H1 (cell line): ENCODE measurements at regions not wholly inside any gene's neighbourhood (a gene's known extent, or its start where the extent isn't known, plus 50 kb on each side); places are given as distances from the start of the nearest gene placed in this dataset.

Experiments used
- CTCF ChIA-PET: fragments of 300-600 bp; sonication (Branson Sonifier 250); formaldehyde crosslinking; loops from one replicate; lab custom pipeline; 2021; ENCODE audit not compliant: partially characterized antibody; lab: Charles Lee
- POLR2A ChIA-PET: fragments of 300-600 bp; sonication (Branson Sonifier 250); formaldehyde crosslinking; loops from one replicate; lab custom pipeline; 2021; ENCODE audit warnings: inconsistent platforms; ENCODE audit not compliant: partially characterized antibody; lab: Charles Lee
- DNase-seq, 2 experiments: peaks; one replicate each; pipeline versions ENCODE4 v3.0.0 to v3.0.0-alpha.2; 2010 to 2022; ENCODE audit warnings: low spot score in 2 of 2, low read depth in 1 of 2, mixed read lengths in 1 of 2
- FAIRE-seq: peaks from 2 replicates; lab custom pipeline; 2011; peaks lifted over from hg19 to GRCh38; lab: Jason Lieb, UNC
- H2AFZ ChIP-seq: 2 replicates; pipeline ENCODE4 v1.8.1; 2012; ENCODE audit warnings: low read length, inconsistent platforms
- H2AK5ac ChIP-seq: 2 replicates; pipeline ENCODE4 v1.6.1; 2013; ENCODE audit warnings: low read depth, low read length
- H2BK120ac ChIP-seq: replicated peaks from 2 replicates; pipeline ENCODE3; 2013; ENCODE audit warnings: low read depth, low read length, inconsistent platforms
- H2BK12ac ChIP-seq: 2 replicates; pipeline ENCODE4 v1.6.1; 2013; ENCODE audit warnings: low read depth, low read length
- H2BK15ac ChIP-seq: 2 replicates; pipeline ENCODE4 v1.6.1; 2013; ENCODE audit warnings: low read length
- H2BK20ac ChIP-seq: 2 replicates; pipeline ENCODE4 v1.6.1; 2013; ENCODE audit warnings: low read length
- H2BK5ac ChIP-seq: 2 replicates; pipeline ENCODE4 v1.6.1; 2013; ENCODE audit warnings: low read depth, low read length
- H3K14ac ChIP-seq: 2 replicates; pipeline ENCODE4 v1.6.1; 2013; ENCODE audit warnings: inconsistent platforms; ENCODE audit not compliant: insufficient read length
- H3K18ac ChIP-seq: 2 replicates; pipeline ENCODE4 v1.6.1; 2013; ENCODE audit warnings: low read length; ENCODE audit errors: extremely low read depth
- H3K23ac ChIP-seq: 2 replicates; pipeline ENCODE4 v1.6.1; 2013; ENCODE audit warnings: inconsistent platforms; ENCODE audit not compliant: insufficient read length
- H3K23me2 ChIP-seq: 2 replicates; pipeline ENCODE4 v1.6.1; 2013; ENCODE audit warnings: low read depth, low read length
- H3K27ac ChIP-seq: 2 replicates; pipeline ENCODE4 v1.6.1; 2011; ENCODE audit warnings: low read depth, low read length, inconsistent platforms
- H3K27me3 ChIP-seq, 4 experiments: replicated peaks in 1 of 4; 1 replicate in 1 of 4; 2 replicates in 3 of 4; pipeline versions ENCODE4 v1.6.1 to v1.8.1; 2011 to 2013; ENCODE audit warnings: low read length in 3 of 4, mild to moderate bottlenecking in 3 of 4, inconsistent platforms in 2 of 4, mixed read lengths in 2 of 4, moderate library complexity in 1 of 4; ENCODE audit not compliant: control insufficient read depth in 3 of 4, insufficient read depth in 3 of 4; ENCODE audit errors: extremely low read depth in 1 of 4
- H3K36me3 ChIP-seq, 4 experiments: 2 replicates each; pipeline versions ENCODE4 v1.6.1 to v1.8.1; 2011 to 2013; ENCODE audit warnings: mild to moderate bottlenecking in 4 of 4, low read length in 3 of 4, moderate library complexity in 2 of 4, control low read depth in 1 of 4, inconsistent platforms in 1 of 4; ENCODE audit not compliant: insufficient read depth in 4 of 4, control insufficient read depth in 2 of 4
- H3K4ac ChIP-seq: replicated peaks from 2 replicates; pipeline ENCODE3; 2013; ENCODE audit warnings: low read length, low read depth, mixed read lengths, inconsistent platforms; ENCODE audit not compliant: insufficient read length
- H3K4me1 ChIP-seq, 4 experiments: replicated peaks in 1 of 4; 1 replicate in 1 of 4; 2 replicates in 3 of 4; pipeline versions ENCODE4 v1.6.1 to v1.8.1; 2011 to 2013; ENCODE audit warnings: low read length in 3 of 4, inconsistent platforms in 2 of 4, mixed read lengths in 1 of 4; ENCODE audit not compliant: insufficient read depth in 4 of 4, control insufficient read depth in 3 of 4
- H3K4me2 ChIP-seq, 2 experiments: 2 replicates each; pipeline versions ENCODE4 v1.6.1 to v1.8.1; 2011 to 2013; ENCODE audit warnings: low read depth in 2 of 2, low read length in 2 of 2, control low read depth in 1 of 2, inconsistent platforms in 1 of 2, mild to moderate bottlenecking in 1 of 2; ENCODE audit not compliant: insufficient read depth in 1 of 2
- H3K4me3 ChIP-seq, 4 experiments: fragments of 200-600, 300-600 bp in 1 of 4; sonication (generic), shearing (Covaris generic), sonication (Bioruptor Twin) in 1 of 4; 2 replicates each; pipeline versions ENCODE4 v1.5.1 to v1.8.1; 2011 to 2016; ENCODE audit warnings: low read length in 4 of 4, low read depth in 3 of 4, control low read depth in 2 of 4, inconsistent platforms in 2 of 4, mild to moderate bottlenecking in 2 of 4, mixed read lengths in 1 of 4, moderate library complexity in 1 of 4; ENCODE audit not compliant: insufficient read depth in 2 of 4; ENCODE audit errors: extremely low read depth in 1 of 4
- H3K56ac ChIP-seq: replicated peaks from 2 replicates; pipeline ENCODE3; 2013; ENCODE audit warnings: low read depth, mild to moderate bottlenecking, mixed read lengths, low read length, inconsistent platforms; ENCODE audit not compliant: insufficient read length
- H3K79me1 ChIP-seq: 2 replicates; pipeline ENCODE4 v1.6.1; 2013; ENCODE audit warnings: low read depth, low read length, control low read depth
- H3K79me2 ChIP-seq, 2 experiments: 2 replicates each; pipeline versions ENCODE4 v1.6.1 to v1.8.1; 2012 to 2013; ENCODE audit warnings: low read length in 2 of 2, mild to moderate bottlenecking in 2 of 2, inconsistent platforms in 1 of 2; ENCODE audit not compliant: insufficient read depth in 2 of 2, control insufficient read depth in 1 of 2
- H3K9ac ChIP-seq, 4 experiments: replicated peaks in 1 of 4; 1 replicate in 1 of 4; 2 replicates in 3 of 4; pipeline versions ENCODE4 v1.6.1 to v1.8.1; 2011 to 2013; ENCODE audit warnings: low read depth in 3 of 4, low read length in 3 of 4, control low read depth in 2 of 4, mild to moderate bottlenecking in 2 of 4, moderate library complexity in 2 of 4, inconsistent platforms in 1 of 4; ENCODE audit errors: extremely low read depth in 1 of 4
- H3K9me3 ChIP-seq, 2 experiments: 2 replicates each; pipeline versions ENCODE4 v1.6.1 to v1.8.1; 2012 to 2013; ENCODE audit warnings: mild to moderate bottlenecking in 2 of 2, moderate library complexity in 2 of 2, control low read depth in 1 of 2, inconsistent platforms in 1 of 2, low read depth in 1 of 2, low read length in 1 of 2, mixed read lengths in 1 of 2; ENCODE audit not compliant: insufficient read depth in 2 of 2
- H4K20me1 ChIP-seq, 2 experiments: replicated peaks in 1 of 2; 2 replicates each; pipeline versions ENCODE3 to v1.8.1; 2011 to 2013; ENCODE audit warnings: inconsistent platforms in 2 of 2, low read length in 2 of 2, mild to moderate bottlenecking in 1 of 2; ENCODE audit not compliant: insufficient read depth in 2 of 2, control insufficient read depth in 1 of 2
- H4K5ac ChIP-seq: 2 replicates; pipeline ENCODE4 v1.6.1; 2013; ENCODE audit warnings: low read length, low read depth, mixed read lengths, inconsistent platforms; ENCODE audit not compliant: insufficient read length
- H4K8ac ChIP-seq: 2 replicates; pipeline ENCODE4 v1.8.0; 2013; ENCODE audit warnings: mild to moderate bottlenecking, moderate library complexity, low read length, inconsistent platforms; ENCODE audit not compliant: insufficient read depth; ENCODE audit errors: extremely low read depth
- H4K91ac ChIP-seq: replicated peaks from 2 replicates; pipeline ENCODE3; 2013; ENCODE audit warnings: low read length, mixed read lengths, inconsistent platforms; ENCODE audit not compliant: insufficient read length
- RAD21 ChIP-seq, 2 experiments: IDR thresholded peaks in 1 of 2; conservative IDR thresholded peaks in 1 of 2; 2 replicates each; pipeline ENCODE4 v1.6.1; 2011; ENCODE audit warnings: low read depth in 2 of 2, low read length in 2 of 2, improper control_type of control experiment in 1 of 2, inconsistent platforms in 1 of 2, mild to moderate bottlenecking in 1 of 2, moderate library complexity in 1 of 2
- TF ChIP-seq, protein P1 (sequence below): IDR thresholded peaks from 2 replicates; pipeline ENCODE4 v1.6.1; 2012; ENCODE audit warnings: low read length, inconsistent platforms

DNA sequence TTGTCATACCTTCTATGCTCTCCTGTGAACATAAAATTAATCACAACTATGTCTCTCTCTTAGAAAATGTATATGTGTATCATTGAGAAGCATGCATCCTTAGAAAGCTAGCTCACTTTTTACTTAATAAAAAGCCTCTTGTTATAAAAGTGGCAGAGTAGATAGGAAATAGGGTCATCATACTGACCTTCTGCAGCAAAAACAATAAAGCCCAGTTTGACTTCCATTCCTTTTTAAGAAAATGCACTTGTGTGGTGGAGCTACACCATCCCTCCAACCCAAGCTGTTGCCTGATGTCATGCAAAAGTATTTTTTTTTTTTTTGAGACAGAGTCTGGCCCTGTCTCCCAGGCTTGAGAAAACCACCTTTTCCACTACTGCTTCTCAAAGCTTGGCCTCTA, 393.3 kb downstream of the LIG4 start:
- Histone ChIP-seq H2BK120ac (no peak overlapping the region), H3K27me3 (no peaks in the 10 kb centered on the region), H2BK20ac (no peak overlapping the region), H2BK12ac (no peak overlapping the region), H4K5ac (no peak overlapping the region), H3K14ac (no peak overlapping the region), H4K8ac (no peak overlapping the region), H4K20me1 (no peaks in the 10 kb centered on the region), H3K27ac (no peak overlapping the region), H3K4me2 (no peak overlapping the region), H3K4ac (no peak overlapping the region), H2BK15ac (no peak overlapping the region), H3K23me2 (no peaks in the 10 kb centered on the region; the same call in 1 of the 2 replicates), H2AK5ac (no peak overlapping the region)
- ChIA-PET CTCF (interaction anchor here (0.6 kb wide), 2 partner anchors 19 to 846 kb away, joined by 3 read pairs; no protein-coding TSS in a partner anchor), POLR2A (no interaction called here)
- no peak for DNase-seq
- FAIRE-seq, result no peak
- TF ChIP-seq, protein P1, sequence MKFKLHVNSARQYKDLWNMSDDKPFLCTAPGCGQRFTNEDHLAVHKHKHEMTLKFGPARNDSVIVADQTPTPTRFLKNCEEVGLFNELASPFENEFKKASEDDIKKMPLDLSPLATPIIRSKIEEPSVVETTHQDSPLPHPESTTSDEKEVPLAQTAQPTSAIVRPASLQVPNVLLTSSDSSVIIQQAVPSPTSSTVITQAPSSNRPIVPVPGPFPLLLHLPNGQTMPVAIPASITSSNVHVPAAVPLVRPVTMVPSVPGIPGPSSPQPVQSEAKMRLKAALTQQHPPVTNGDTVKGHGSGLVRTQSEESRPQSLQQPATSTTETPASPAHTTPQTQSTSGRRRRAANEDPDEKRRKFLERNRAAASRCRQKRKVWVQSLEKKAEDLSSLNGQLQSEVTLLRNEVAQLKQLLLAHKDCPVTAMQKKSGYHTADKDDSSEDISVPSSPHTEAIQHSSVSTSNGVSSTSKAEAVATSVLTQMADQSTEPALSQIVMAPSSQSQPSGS, result no peak
- TF ChIP-seq RAD21 (IDR thresholded peaks at IDR 0.05 in 1 of 2, conservative IDR thresholded peaks at IDR 0.05 in 1 of 2; ENCODE audit: low read depth in 2 of 2, low read length in 2 of 2), result no peak
- TF ChIP-seq, all 59 proteins: peak for 0
- H2AFZ ChIP-seq, result no peak overlapping the region
- H3K79me1 ChIP-seq, result no peaks in the 10 kb centered on the region
- H3K56ac ChIP-seq, result no peak overlapping the region
- no peak overlapping the region for H3K4me3 ChIP-seq
- H3K4me1 ChIP-seq, result peaks cover 0 to 17% (median 11%) of the 10 kb centered on the region in 4 experiments; a peak in 4 of 7 replicates
- no peak overlapping the region for H2BK5ac ChIP-seq
- H3K18ac ChIP-seq, result no peak overlapping the region
- no peak overlapping the region for H3K23ac ChIP-seq
- no peaks in the 10 kb centered on the region for H3K9me3 ChIP-seq
- H3K36me3 ChIP-seq, result no peaks in the 10 kb centered on the region
- no peaks in the 10 kb centered on the region; a peak in 1 of 4 replicates for H3K79me2 ChIP-seq
- H4K91ac ChIP-seq, result no peak overlapping the region
- no peak overlapping the region for H3K9ac ChIP-seq
